ENCODE measurements at regions not wholly inside any gene's neighbourhood (a gene's known extent, or its start where the extent isn't known, plus 50 kb on each side); places are given as distances from the start of the nearest gene placed in this dataset.
"Not testable (repeated sequence)": the region's sequence is repeated elsewhere in the genome, so short reads cannot be mapped to it uniquely, and the experiment has no call there.

DNA sequence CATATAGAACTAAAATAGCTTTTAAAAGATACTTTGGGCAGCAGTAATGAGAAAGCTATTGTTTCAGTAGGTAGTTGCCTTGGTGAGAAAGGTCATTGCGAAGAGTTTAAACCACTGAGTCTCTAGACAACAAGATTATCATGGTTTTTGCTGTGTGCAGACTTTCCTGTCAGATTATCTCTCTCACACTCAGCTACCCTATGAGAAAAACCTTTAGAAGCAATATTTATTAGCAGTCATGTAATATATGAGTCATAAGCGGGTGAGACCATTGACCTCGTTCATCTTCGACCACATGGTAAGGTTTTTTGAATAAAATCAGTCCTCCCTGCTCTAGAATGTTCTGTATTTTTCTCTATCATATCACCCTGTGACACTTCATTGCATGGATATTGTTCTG lies 59.9 kb downstream of the GPR65 start:
- no peak for DNase-seq (ENCODE audit: low read depth)

DNA sequence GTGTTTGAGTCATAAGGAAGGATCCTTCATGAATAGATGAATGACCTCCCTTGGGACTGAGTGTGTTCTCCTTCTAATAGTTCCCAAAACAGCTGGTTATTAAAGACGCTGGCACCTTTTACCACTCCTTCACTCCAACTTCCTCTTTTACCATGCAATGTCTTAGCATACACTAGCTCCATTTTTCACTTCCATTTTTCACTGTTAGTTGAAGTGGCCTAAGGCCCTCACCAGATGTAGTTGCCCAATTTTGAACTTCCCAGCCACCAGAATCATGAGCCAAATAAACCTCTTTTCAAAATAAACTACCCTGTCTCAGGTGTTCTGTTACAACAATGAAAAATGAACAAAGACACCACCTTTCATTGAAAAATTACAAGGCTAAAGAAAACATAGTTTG lies 64.7 kb downstream of the GPR65 start:
- DNase-seq (ENCODE audit: low read depth) = no peak

DNA sequence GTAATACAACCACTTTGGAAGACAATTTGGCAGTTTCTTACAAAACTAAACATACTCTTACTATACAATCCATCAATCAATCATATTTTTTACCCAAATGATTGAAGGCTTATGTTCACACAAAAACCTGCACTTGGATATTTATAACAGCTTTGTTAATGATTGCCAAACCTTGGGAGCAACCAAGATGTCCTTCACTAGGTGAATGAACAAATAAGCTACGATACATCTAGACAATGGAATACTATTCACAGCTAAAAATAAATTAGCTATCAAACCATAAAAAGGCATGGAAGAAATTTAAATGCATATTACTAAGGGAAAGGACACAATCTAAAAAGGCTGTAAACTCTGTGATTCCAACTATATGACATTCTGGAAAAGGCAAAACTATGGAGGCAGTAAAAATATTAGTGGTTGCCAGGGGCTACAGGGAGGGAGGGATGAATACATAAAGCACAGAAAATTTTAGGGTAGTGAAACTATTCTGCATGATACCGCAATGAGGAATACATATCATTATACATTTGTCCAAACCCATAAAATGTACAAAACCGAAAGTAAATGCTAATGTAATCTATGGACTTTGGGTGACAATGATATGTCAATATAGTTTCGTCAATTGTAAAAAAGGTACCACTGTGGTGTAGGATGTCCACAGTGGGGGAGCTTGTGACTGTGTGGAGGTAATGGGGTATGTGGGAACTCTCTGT lies 70.5 kb downstream of the GPR65 start:
- DNase-seq (ENCODE audit: low read depth) = no peak

DNA sequence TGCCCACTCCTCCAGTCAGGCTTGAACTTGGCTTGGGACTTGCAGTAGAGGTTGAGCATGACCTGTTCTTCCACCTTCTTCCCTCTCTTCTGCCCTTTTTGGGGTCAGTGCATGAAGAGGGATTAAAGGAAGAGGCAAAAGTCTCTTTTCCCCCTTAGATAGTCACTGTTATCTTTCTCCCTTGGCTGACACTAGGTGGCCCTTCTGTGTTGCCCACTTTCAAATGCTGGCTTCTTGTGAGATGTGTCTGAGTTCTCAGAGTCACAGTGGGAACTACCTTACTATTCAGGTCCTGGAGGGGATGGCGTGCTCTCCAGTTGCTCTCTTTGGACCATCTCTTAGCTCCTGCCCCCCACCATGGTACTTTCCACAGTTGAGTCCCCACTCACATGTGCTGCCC lies 73.6 kb downstream of the GPR65 start:
- DNase-seq (ENCODE audit: low read depth) = no peak

DNA sequence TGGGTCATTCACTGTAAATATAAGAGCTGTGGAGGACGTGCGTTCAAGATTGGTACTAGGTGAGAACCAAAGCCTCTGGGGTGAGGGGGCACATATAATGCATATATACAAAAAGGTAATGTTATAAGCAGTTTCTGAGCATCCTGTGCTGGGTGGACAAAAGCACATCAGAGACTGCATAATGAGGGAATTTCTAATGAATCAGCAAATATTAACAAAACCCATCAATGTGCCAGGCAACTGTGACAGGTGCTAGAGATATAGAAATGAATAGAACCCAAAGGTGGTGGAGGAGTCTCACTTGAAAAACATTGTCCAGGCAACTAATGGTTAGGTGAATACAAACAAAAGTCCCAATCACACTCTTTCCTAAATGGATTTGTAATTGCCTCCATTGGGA lies 74.7 kb downstream of the GPR65 start:
- no peak for DNase-seq (ENCODE audit: low read depth)

DNA sequence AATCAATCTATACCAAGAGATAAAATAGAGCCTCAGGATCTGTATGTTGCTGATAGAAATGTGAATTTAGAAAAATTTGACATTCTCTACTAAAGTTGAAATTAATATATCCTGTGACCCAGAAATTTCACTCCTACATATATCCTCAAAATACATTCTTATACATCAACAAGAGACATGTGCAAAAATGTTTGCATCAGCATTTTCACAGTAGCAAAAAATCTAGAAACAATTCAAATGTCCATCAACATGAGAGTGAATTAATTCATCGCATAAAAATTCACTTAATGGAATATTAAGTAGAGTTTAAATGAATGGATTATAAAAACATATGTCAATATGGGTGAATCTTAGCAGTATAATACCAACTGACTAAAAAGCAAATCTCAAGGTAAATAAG lies 80.8 kb downstream of the GPR65 start:
- no peak for DNase-seq (ENCODE audit: low read depth)

DNA sequence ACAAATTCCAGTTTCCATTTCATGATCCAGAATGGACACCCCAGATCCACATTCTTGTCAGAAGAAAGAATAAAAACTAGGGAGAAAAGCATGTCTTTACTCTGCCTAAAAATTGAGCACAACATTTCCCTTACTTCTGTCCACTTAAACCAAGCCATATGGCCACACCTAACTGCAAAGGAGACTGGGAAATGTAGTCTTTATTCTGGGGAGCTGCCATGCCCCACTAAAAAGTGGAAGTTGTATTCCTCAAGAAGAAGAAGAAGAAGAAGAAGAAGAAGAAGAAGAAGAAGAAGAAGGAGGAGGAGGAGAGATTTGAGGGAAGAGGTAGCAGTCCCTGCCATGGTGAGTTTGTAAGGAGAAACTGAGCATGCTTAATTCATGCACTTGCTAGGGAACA lies 84.5 kb downstream of the GPR65 start:
- no peak for DNase-seq (ENCODE audit: low read depth)

GRCh38 chr14:88092529-88092928 lies 87.6 kb downstream of the GPR65 start:
- DNase-seq (ENCODE audit: low read depth) = no peak

DNA sequence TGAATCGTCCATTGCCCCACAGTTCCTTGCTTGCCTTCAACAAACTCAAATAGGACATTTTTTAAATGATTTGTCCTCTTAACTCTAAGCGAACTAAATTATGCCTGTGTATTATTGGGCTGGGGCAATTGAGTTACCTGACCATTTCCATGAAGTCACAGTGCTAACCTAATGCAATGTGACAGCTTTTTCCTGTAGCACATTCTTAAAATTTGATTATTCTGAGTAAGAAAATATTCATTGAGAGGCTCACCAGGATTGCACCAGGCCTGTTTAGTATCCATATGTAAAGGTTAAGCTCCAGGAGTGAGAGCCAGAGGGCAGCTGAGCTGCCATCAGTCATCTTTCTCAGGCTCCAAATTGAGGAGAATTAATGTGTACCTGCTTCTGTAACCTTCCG lies 90.9 kb downstream of the GPR65 start:
- DNase-seq (ENCODE audit: low read depth) = no peak

GRCh38 chr14:88098163-88098562 lies 93.2 kb downstream of the GPR65 start:
- DNase-seq (ENCODE audit: low read depth) = no peak

GRCh38 chr14:88104710-88105109 lies 99.8 kb downstream of the GPR65 start:
- no peak for DNase-seq (ENCODE audit: low read depth)

- no peak for DNase-seq (ENCODE audit: low read depth)
Measured at GRCh38 chr14:88106377-88106776, 101.4 kb downstream of the GPR65 start.

DNA sequence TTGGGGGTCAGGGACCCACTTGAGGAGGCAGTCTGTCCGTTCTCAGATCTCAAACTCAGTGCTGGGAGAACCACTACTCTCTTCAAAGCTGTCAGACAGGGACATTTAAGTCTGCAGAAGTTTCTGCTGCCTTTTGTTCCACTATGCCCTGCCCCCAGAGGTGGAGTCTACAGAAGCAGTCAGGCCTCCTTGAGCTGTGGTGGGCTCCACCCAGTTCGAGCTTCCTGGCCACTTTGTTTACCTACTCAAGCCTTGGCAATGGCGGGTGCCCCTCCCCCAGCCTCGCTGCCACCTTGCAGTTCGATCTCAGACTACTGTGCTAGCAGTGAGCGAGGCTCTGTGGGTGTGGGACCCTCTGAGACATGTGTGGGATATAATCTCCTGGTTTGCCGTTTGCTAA lies 122.7 kb downstream of the GPR65 start:
- not testable (repeated sequence) for DNase-seq (ENCODE audit: low read depth)

DNA sequence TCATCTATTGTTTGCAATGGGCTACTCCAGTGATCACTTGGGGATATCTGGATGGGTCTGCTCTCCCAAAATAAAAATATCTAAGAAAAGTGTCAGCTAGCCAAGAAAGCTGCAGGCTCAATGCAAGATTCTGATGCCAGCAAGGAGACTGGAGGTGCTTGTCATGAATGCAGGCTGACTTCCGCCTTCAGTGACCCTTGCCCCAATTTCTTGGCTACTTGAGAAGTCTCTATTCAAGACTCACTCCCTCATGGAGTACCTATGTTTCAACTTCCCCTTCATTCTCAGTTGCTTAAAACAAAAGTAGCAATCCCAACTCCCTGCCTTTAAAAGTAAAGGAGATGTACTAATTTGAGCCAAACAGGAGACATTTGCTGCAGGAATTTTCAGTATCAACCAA lies 123.9 kb downstream of the GPR65 start:
- DNase-seq (ENCODE audit: low read depth) = no peak

GRCh38 chr14:88129306-88130056 lies 124.5 kb downstream of the GPR65 start:
- DNase-seq (ENCODE audit: low read depth) = peak; percentile 39

DNA sequence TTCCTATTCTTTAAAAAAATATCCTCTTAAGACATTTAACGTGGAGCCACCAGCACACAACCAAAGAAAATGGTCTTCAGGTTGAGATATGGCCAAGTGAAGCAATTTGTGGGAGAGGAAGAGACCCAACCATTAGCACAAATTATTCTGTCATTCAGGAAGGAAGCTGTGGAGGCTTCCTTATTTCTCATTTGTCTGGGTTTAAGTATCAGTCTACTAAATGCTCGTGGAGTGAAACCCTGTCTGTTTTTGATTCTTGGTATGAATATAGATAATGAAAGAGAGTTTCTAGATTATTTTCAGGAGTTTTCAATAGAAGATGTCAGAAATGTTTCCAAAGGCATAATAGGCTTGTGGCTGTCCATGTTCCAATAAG lies 125.1 kb downstream of the GPR65 start:
- DNase-seq (ENCODE audit: low read depth) = no peak
